K562 (cell line): ENCODE measurements at regions not wholly inside any gene's neighbourhood (a gene's known extent, or its start where the extent isn't known, plus 50 kb on each side); places are given as distances from the start of the nearest gene placed in this dataset.

Source experiments
- AFF1 ChIP-seq, 2 experiments: fragments of 450-650 bp; IDR thresholded peaks; 2 replicates each; pipeline ENCODE4 v1.6.1; 2018; ENCODE audit warnings: mild to moderate bottlenecking in 2 of 2, low read depth in 1 of 2; ENCODE audit not compliant: partially characterized antibody in 2 of 2
- CEBPB ChIP-seq: fragments of 450-650 bp; IDR thresholded peaks from 2 replicates; pipeline ENCODE4 v1.6.1; 2016; ENCODE audit warnings: missing genetic modification characterization, missing compliant biosample characterization
- DDX20 ChIP-seq: fragments of 450-650 bp; IDR thresholded peaks from 2 replicates; pipeline ENCODE4 v1.6.1; 2016; ENCODE audit warnings: missing genetic modification characterization, low read depth, mild to moderate bottlenecking, missing compliant biosample characterization, moderate library complexity
- E2F6 ChIP-seq, 2 experiments: IDR thresholded peaks; 2 replicates each; pipeline ENCODE4 v1.6.1; 2011; ENCODE audit warnings: borderline replicate concordance in 1 of 2, control low read depth in 1 of 2, low read depth in 1 of 2, low read length in 1 of 2, mild to moderate bottlenecking in 1 of 2, mixed read lengths in 1 of 2, moderate library complexity in 1 of 2; ENCODE audit not compliant: insufficient read depth in 1 of 2, insufficient read length in 1 of 2, poor library complexity in 1 of 2, severe bottlenecking in 1 of 2; ENCODE audit errors: extremely low read depth in 1 of 2
- GATAD2A ChIP-seq: fragments of 450-650 bp; IDR thresholded peaks from 2 replicates; pipeline ENCODE4 v1.6.1; 2017
- MEF2A ChIP-seq: IDR thresholded peaks from 2 replicates; pipeline ENCODE4 v1.6.1; 2011; ENCODE audit warnings: low read depth, mild to moderate bottlenecking, low read length, moderate library complexity; ENCODE audit not compliant: control insufficient read depth
- TSHZ1 ChIP-seq: fragments of 250-450 bp; sonication (Bioruptor Pico); IDR thresholded peaks from 2 replicates; pipeline ENCODE4 v1.4.0; 2020; ENCODE audit warnings: mild to moderate bottlenecking, moderate library complexity
- ZBTB40 ChIP-seq, 2 experiments: fragments of 450-650 bp in 1 of 2; sonication (generic) in 1 of 2; formaldehyde crosslinking in 1 of 2; IDR thresholded peaks; 2 replicates each; pipeline versions ENCODE4 v1.7.1 to v1.9.0; 2016 to 2022; ENCODE audit warnings: inconsistent platforms in 1 of 2, mild to moderate bottlenecking in 1 of 2, missing genetic modification reagents in 1 of 2

- TF ChIP-seq E2F6 (IDR thresholded peaks at IDR 0.05; ENCODE audit: borderline replicate concordance in 1 of 2, extremely low read depth in 1 of 2, insufficient read depth in 1 of 2, insufficient read length in 1 of 2, low read depth in 1 of 2, low read length in 1 of 2, poor library complexity in 1 of 2, severe bottlenecking in 1 of 2) (no peak), CEBPB (tag) (peak; percentile 89), DDX20 (tag) (no peak), AFF1 (IDR thresholded peaks at IDR 0.05; ENCODE audit: low read depth in 1 of 2, partially characterized antibody in 2 of 2) (peak; percentile 68 to 90), TSHZ1 (CRISPR knock-in tag) (no peak), ZBTB40 (IDR thresholded peaks at IDR 0.05) (peak; percentile 80), ZBTB40 (CRISPR knock-in tag; IDR thresholded peaks at IDR 0.05) (no peak), MEF2A (no peak), GATAD2A (peak; percentile 92; the same call in 1 of the 2 replicates)
Measured at GRCh38 chr6:28803337-28803709, 120.5 kb downstream of the TRIM27 start (continued).
